Activated T-cell treated with anti-CD3 and anti-CD28 coated beads, Interleukin-2, amount 50 U/mL, for 48 hours (primary cell): ENCODE measurements at regions not wholly inside any gene's neighbourhood (a gene's known extent, or its start where the extent isn't known, plus 50 kb on each side); places are given as distances from the start of the nearest gene placed in this dataset.
"Not testable (repeated sequence)": the region's sequence is repeated elsewhere in the genome, so short reads cannot be mapped to it uniquely, and the experiment has no call there.

Experiments
- DNase-seq, 2 experiments: peaks; one replicate each; pipeline ENCODE4 v3.0.0-alpha.2; 2020

DNA sequence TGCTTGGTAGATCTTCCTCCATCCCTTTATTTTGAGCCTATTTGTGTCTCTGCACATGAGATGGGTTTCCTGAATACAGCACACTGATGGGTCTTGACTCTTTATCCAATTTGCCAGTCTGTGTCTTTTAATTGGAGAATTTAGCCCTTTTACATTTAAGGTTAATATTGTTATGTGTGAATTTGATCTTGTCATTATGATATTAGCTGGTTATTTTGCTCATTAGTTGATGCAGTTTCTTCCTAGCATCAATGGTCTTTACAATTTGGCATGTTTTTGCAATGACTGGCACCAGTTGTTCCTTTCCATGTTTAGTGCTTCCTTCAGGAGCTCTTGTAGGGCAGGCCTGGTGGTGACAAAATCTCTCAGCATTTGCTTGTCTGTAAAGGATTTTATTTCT lies 72.4 kb downstream of the HNRNPD start:
- not testable (repeated sequence) for DNase-seq

- DNase-seq, result no peak
These were observed 80.5 kb downstream of the HNRNPD start for GRCh38 chr4:82293304-82293703.

DNA sequence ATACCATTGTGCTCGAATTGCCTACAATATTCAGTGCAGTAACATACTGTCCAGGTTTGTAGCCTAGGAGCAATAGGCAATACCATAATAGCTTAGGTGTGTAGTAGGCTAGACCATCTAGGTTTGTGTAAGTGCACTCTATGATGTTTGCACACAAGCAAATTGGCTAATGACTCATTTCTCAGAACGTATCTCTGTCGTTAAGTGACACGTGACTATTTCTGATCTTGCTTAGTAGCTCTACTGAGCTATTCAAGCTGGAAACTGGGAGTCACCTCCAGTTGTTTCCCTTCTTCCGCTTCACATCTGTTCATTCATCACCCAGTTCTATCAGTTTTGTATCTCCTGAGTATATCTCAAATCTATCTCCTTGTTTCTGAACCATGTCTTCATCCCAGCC lies 86.1 kb downstream of the HNRNPD start:
- no peak for DNase-seq

DNA sequence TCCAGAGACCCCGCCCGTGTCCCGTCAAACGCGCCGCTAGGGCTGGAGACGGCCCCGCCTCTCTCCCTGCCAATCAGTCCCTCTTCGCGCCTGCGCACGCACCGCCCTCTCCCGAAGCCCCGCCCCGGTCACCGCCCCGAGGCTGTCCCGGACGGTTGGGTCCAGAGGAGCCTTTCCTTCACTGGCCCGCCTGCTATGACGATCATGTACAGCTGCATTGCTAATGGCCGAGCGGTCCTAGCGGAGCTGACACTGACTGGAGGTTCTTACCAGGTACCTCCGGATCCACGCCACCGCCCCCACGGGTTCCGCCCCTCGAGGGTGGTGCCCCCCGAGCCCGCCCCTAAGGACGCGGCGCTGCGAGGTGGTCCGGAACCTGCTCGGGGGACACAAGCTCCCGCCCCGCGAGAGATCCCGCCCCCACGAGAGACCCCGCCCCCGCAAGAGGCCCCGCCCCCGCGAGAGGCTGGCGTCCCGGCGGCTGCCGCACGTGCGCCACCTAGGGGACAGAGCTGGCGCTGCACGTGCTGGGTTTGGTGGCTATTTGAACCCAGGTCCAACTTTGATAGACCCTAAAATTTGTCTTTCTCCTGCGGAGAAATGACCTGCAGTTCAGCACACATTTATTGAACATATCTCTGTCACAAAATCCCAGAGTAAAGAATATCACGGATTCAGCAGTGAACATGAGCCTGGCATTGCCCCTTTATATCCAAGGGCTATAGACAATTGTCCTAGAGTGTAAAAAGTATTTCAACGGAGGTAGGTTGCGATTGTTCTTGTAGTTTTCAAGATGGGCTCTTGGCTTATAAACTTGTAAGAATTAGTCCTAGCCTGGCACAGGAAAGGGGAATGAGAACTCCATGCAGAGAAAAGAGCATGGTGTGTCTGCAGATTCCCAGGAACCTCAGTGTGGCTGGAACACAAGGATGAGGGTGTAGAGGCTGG lies 88.7 kb downstream of the HNRNPD start:
- DNase-seq, result peak; percentile 100

DNA sequence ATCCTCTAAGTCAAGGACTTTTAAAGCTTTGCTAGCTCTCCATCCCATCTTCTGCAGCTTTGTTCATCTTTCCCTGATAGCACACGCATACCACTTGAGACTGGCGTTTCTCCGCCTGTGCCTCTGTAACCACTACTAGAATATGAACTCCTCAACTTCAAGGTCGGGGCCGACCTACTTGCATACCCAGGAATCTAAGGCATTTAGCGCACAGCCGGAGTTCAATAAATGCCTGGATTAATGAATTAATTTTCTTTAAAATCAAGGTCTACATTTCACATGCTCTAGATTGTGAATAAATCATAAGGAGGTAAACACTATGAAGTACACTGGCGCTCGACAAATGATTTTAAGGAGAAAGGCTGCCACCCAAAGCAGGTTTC lies 89.3 kb downstream of the HNRNPD start:
- DNase-seq, result no peak

DNA sequence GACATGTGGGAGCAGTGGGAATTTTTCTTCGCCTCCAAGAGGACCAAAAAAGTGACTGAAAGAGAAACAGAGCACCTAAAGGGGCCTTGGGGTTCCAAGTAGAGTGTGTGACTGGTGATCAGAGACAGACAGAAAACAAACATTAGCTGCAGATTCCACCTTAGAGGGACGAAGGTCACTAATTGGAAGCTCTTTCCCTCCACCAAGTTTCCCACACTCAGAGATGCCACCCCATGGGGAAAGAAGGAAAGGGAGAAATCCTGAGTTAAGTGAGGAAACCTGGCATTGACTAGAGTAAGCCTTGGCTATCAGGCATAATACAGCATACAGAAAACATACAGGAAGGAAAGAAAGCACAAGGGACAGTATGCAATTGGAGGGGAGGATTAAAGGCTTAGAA lies 90.9 kb downstream of the HNRNPD start:
- no peak for DNase-seq

GRCh38 chr4:82279550-82279949 lies 94.2 kb downstream of the HNRNPD start:
- DNase-seq, result not testable (repeated sequence)

- no peak for DNase-seq
These were observed 97.5 kb downstream of the HNRNPD start for GRCh38 chr4:82276332-82276640.

- no peak for DNase-seq
These were observed 98.1 kb downstream of the HNRNPD start for GRCh38 chr4:82275431-82276331.

DNA sequence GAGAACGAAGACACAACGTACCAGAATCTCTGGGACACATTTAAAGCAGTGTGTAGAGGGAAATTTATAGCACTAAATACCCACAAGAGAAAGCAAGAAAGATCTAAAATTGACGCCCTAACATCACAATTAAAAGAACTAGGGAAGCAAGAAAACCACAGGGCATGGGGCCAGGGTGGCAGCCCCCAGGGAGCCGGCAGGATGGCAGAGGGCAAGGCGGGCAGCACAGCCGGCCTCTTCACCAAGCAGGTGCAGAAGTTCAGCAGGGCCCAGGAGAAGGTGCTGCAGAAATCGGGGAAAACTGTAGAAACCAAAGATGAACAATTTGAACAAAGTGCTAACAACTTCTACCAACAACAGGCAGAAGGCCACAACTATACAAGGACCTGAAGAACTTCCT lies 99.1 kb downstream of the HNRNPD start:
- DNase-seq, result not testable (repeated sequence)

DNA sequence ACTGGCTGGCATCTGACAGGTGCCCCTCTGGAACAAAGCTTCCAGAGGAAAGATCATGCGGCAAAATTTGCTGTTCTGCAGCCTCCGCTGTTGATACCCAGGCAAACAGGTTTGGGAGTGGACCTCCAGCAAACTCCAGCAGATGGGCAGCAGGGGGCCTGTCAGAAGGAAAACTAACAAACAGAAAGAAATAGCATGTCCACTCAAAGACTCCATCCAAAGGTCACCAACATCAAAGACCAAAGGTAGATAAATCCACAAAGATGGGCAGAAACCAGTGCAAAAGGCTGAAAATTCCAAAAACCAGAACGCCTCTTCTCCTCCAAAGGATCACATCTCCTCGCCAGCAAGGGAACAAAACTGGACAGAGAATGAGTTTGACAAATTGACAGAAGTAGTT lies 101.3 kb downstream of the HNRNPD start:
- DNase-seq, result not testable (repeated sequence)

DNA sequence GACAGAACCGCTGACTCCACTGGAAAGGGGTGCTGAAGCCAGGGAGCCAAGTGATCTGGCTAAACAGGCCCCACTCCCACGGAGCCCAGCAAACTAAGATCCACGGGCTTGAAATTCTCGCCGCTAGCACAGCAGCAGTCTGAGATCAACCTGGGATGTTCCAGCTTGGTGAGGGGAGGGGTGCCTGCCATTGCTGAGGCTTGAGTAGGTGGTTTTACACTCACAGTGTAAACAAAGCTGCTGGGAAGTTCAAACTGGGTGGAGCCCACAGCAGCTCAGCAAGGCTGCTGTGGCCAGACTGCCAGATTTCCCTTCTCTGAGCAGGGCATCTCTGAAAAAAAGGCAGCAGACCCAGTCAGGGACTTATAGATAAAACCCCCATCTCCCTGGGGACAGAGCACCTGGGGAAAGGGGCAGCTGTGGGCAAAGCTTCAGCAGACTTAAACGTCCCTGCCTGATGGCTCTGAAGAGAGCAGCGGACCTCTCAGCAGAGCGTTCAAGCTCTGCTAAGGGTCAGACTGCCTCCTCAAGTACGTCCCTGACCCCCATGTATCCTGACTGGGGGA lies 101.8 kb downstream of the HNRNPD start:
- not testable (repeated sequence) for DNase-seq

DNA sequence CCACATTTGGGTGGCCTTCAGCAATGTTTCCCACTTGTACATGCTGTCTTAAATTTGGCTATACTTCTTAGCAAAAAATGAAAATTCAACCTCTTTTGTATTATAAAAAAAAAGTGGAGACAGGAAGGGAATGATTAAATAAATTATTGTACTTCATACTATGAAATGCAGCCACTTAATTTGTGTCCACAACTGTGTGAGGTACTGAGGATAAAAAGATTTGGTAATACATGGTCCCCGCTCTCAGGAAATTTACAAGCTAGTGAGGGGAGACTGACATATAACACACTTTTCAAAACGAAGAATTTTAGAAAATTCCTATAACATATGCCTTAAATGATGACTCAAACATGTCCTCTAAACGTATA lies 105.0 kb downstream of the HNRNPD start:
- DNase-seq, result no peak

- DNase-seq, result peak in 1 of 2 experiments; percentile 38
These were observed 105.6 kb downstream of the HNRNPD start for GRCh38 chr4:82268050-82268825.

GRCh38 chr4:82267506-82267905 lies 106.3 kb downstream of the HNRNPD start:
- no peak for DNase-seq

GRCh38 chr4:82266345-82266744 lies 107.4 kb downstream of the HNRNPD start:
- DNase-seq, result no peak

DNA sequence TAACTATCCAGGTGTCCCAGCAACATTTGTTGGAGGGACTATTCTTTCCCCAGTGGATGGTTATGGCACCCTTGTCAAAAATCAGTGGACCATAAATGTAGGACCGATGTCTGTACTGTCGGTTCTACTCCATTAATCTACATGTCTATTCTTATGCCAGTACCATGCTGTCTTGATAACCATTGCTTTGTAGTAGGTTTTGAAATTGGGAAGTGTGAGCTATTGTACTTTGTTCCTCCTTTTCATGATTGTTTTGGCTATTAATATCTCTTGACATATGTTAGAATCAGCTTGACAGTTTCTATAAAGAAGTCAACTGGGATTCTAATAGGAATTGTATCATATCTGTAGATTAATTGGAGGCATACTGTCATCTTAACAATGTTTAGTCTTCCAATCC lies 112.7 kb downstream of the HNRNPD start:
- no peak for DNase-seq

DNA sequence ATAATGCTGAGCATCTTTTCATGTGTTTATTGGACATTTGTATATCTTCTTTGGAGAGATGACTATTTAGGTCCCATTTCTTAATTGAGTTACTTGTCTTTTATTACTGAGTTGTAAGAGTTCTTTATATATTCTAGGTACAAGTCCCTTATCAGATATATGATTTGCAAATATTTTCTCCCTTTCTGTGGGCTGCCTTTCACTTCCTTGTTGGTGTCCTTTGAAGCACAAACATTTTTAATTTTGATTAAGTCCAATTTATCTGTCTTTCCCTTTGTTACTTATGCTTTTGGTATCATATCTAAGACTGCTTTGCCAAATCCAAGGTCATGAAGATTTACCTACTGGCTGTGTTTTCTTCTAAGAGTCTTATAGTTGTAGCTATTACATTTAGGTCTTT lies 113.2 kb downstream of the HNRNPD start:
- DNase-seq, result no peak

- no peak for DNase-seq
These were observed 117.1 kb downstream of the HNRNPD start for GRCh38 chr4:82256718-82257117.

DNA sequence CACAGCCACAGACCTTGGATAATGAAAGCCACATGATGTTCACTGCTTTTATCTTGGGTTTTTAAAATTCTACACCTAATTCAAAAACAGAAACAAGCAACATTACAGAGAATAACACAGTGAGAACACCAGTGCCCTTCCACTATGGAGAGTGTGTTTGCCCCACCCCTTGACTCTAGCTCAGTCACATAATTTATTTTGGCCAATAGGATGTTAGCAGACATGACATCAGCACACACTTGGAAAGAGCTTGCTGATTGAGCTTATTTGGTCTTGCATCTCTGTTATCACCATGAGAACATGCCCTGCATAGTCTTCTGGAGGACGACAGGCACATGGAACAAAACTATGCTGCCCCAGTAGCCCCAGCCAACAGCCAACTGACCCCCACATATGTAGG lies 118.1 kb downstream of the HNRNPD start:
- no peak for DNase-seq

DNA sequence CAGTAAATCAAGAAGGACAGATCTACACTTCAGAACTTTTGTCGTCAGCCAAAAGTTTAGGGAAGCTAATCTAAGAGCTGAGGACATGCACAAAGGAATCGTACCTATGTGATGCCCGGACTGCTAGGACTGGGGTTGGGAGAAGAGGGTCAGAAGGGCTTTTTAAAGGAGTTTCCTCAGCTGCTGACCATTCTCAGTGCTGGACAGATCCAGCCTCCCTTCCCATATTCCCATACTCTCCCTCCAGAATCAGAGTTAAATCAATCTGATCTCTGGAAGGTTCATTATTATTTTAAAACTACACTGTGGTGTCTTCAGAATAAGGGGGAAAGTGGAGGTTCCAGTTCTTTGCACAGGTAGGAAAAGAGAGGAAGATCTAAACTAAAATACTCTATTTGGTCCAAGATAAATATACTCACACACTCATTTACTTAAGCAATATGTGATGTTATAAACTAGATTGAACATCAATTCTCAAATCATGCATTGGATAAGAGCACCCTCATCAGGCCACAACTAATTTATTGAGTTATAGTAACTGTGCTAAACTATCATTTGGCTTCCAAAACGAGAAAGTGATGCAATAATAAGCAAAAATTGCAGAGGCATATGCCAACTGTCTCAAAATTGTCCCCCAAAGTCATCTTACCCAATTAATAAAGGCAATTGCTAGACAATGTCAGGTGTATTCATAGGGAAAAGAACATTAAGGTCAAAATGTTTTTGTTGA lies 124.7 kb downstream of the HNRNPD start:
- no peak for DNase-seq

- no peak for DNase-seq
These were observed 126.2 kb downstream of the HNRNPD start for GRCh38 chr4:82247629-82248028.
